HEK293 (cell line): ENCODE measurements at regions not wholly inside any gene's neighbourhood (a gene's known extent, or its start where the extent isn't known, plus 50 kb on each side); places are given as distances from the start of the nearest gene placed in this dataset.

Source experiments
- CTCF ChIA-PET: fragments of 350-600 bp; formaldehyde crosslinking; extraction: SDS; loops from one replicate; lab custom pipeline; 2021; ENCODE audit warnings: antibody characterized with exemption; lab: Yijun Ruan, JAX
- POLR2A ChIA-PET: fragments of 300-600 bp; formaldehyde crosslinking; extraction: SDS; loops from one replicate; lab custom pipeline; 2020; ENCODE audit warnings: antibody characterized with exemption, inconsistent platforms; lab: Yijun Ruan, JAX
- H3K27ac ChIP-seq: fragments of 200-500 bp; sonication (Bioruptor generic); 2 replicates; pipeline ENCODE4 v1.5.1; 2014; ENCODE audit warnings: low read depth, low read length, control low read depth, inconsistent platforms; ENCODE audit errors: extremely low read depth
- H3K36me3 ChIP-seq, 2 experiments: fragments of 200-500 bp in 1 of 2; sonication (Bioruptor generic) in 1 of 2; 1 replicate in 1 of 2; 2 replicates in 1 of 2; pipeline ENCODE4 v1.5.1; 2014 to 2017; ENCODE audit warnings: inconsistent platforms in 2 of 2, low read length in 2 of 2; ENCODE audit not compliant: control insufficient read depth in 2 of 2, insufficient read depth in 1 of 2
- H3K4me1 ChIP-seq: fragments of 200-500 bp; sonication (Bioruptor generic); 2 replicates; pipeline ENCODE4 v1.5.1; 2014; ENCODE audit warnings: mild to moderate bottlenecking, low read length, inconsistent platforms; ENCODE audit not compliant: control insufficient read depth, insufficient read depth
- H3K4me3 ChIP-seq: 2 replicates; pipeline ENCODE4 v1.5.1; 2011; ENCODE audit warnings: low read depth, mild to moderate bottlenecking, control low read depth, low read length, moderate library complexity
- H3K9me3 ChIP-seq: fragments of 200-500 bp; sonication (Bioruptor generic); 2 replicates; pipeline ENCODE4 v1.5.1; 2014; ENCODE audit warnings: low read depth, low read length, inconsistent platforms; ENCODE audit not compliant: control insufficient read depth, insufficient read depth
- BCL11A ChIP-seq: fragments of 450-650 bp; formaldehyde crosslinking; IDR thresholded peaks from 2 replicates; pipeline ENCODE4 v1.5.1; 2016; ENCODE audit warnings: low read depth, missing biosample characterization, missing genetic modification characterization
- IKZF3 ChIP-seq: fragments of 450-650 bp; IDR thresholded peaks from 2 replicates; pipeline ENCODE4 v1.5.0; 2018; ENCODE audit warnings: missing biosample characterization, mild to moderate bottlenecking, missing genetic modification characterization, moderate library complexity
- KLF1 ChIP-seq: fragments of 450-650 bp; formaldehyde crosslinking; IDR thresholded peaks from 2 replicates; pipeline ENCODE4 v1.5.1; 2016; ENCODE audit warnings: missing biosample characterization, missing genetic modification characterization
- SALL2 ChIP-seq: fragments of 450-650 bp; formaldehyde crosslinking; IDR thresholded peaks from 2 replicates; pipeline ENCODE4 v1.5.0; 2017; ENCODE audit warnings: missing biosample characterization, mild to moderate bottlenecking, missing genetic modification characterization, borderline replicate concordance
- SP2 ChIP-seq: fragments of 450-650 bp; formaldehyde crosslinking; IDR thresholded peaks from 2 replicates; pipeline ENCODE4 v1.5.1; 2016; ENCODE audit warnings: missing biosample characterization, missing genetic modification characterization
- ZBTB1 ChIP-seq: fragments of 450-650 bp; formaldehyde crosslinking; IDR thresholded peaks from 2 replicates; pipeline ENCODE4 v1.5.1; 2016; ENCODE audit warnings: missing biosample characterization, missing genetic modification characterization
- ZEB2 ChIP-seq: fragments of 450-650 bp; formaldehyde crosslinking; IDR thresholded peaks from 2 replicates; pipeline ENCODE4 v1.5.1; 2016; ENCODE audit warnings: missing biosample characterization, missing genetic modification characterization
- ZFP37 ChIP-seq: fragments of 450-650 bp; formaldehyde crosslinking; IDR thresholded peaks from 2 replicates; pipeline ENCODE4 v1.5.1; 2016; ENCODE audit warnings: missing biosample characterization, missing genetic modification characterization
- ZNF140 ChIP-seq: fragments of 450-650 bp; formaldehyde crosslinking; IDR thresholded peaks from 2 replicates; pipeline ENCODE4 v1.5.1; 2016; ENCODE audit warnings: missing biosample characterization, missing genetic modification characterization
- ZNF157 ChIP-seq: fragments of 450-650 bp; formaldehyde crosslinking; IDR thresholded peaks from 2 replicates; pipeline ENCODE4 v1.5.1; 2016; ENCODE audit warnings: missing biosample characterization, missing genetic modification characterization
- ZNF16 ChIP-seq: fragments of 450-650 bp; formaldehyde crosslinking; IDR thresholded peaks from 2 replicates; pipeline ENCODE4 v1.5.1; 2016; ENCODE audit warnings: low read depth, missing biosample characterization, missing genetic modification characterization
- ZNF23 ChIP-seq: fragments of 450-650 bp; formaldehyde crosslinking; IDR thresholded peaks from 2 replicates; pipeline ENCODE4 v1.5.1; 2016; ENCODE audit warnings: missing biosample characterization, missing genetic modification characterization, borderline replicate concordance
- ZNF24 ChIP-seq: fragments of 450-650 bp; formaldehyde crosslinking; IDR thresholded peaks from 2 replicates; pipeline ENCODE4 v1.5.1; 2016; ENCODE audit warnings: missing biosample characterization, missing genetic modification characterization
- ZNF423 ChIP-seq: fragments of 450-650 bp; formaldehyde crosslinking; IDR thresholded peaks from 2 replicates; pipeline ENCODE4 v1.5.1; 2016; ENCODE audit warnings: missing biosample characterization, missing genetic modification characterization
- ZNF561 ChIP-seq: fragments of 450-650 bp; IDR thresholded peaks from 2 replicates; pipeline ENCODE4 v1.5.1; 2018; ENCODE audit warnings: missing biosample characterization, missing genetic modification characterization, borderline replicate concordance
- ZNF600 ChIP-seq: fragments of 450-650 bp; formaldehyde crosslinking; IDR thresholded peaks from 2 replicates; pipeline ENCODE4 v1.5.1; 2016; ENCODE audit warnings: missing biosample characterization, missing genetic modification characterization
- ZNF623 ChIP-seq: fragments of 450-650 bp; formaldehyde crosslinking; IDR thresholded peaks from 2 replicates; pipeline ENCODE4 v1.5.1; 2016; ENCODE audit warnings: missing biosample characterization, missing genetic modification characterization
- ZNF670 ChIP-seq: fragments of 450-650 bp; formaldehyde crosslinking; IDR thresholded peaks from 2 replicates; pipeline ENCODE4 v1.5.1; 2016; ENCODE audit warnings: missing biosample characterization, missing genetic modification characterization, low read depth
- ZNF747 ChIP-seq: fragments of 450-650 bp; formaldehyde crosslinking; IDR thresholded peaks from 2 replicates; pipeline ENCODE4 v1.5.1; 2016; ENCODE audit warnings: missing biosample characterization, missing genetic modification characterization
- ZNF843 ChIP-seq: fragments of 450-650 bp; formaldehyde crosslinking; IDR thresholded peaks from 2 replicates; pipeline ENCODE4 v1.5.1; 2016; ENCODE audit warnings: missing biosample characterization, missing genetic modification characterization
- TF ChIP-seq, protein P1 (sequence below): fragments of 450-650 bp; formaldehyde crosslinking; IDR thresholded peaks from 2 replicates; pipeline ENCODE4; 2016; ENCODE audit warnings: missing biosample characterization, missing genetic modification characterization
- TF ChIP-seq, protein P2 (sequence below): IDR thresholded peaks from 2 replicates; pipeline ENCODE4 v1.6.1; 2011; ENCODE audit warnings: mild to moderate bottlenecking, low read depth, low read length, borderline replicate concordance
- TF ChIP-seq, protein P3 (sequence below): fragments of 450-650 bp; formaldehyde crosslinking; IDR thresholded peaks from 2 replicates; pipeline ENCODE4 v1.5.1; 2016; ENCODE audit warnings: missing biosample characterization, missing genetic modification characterization

DNA sequence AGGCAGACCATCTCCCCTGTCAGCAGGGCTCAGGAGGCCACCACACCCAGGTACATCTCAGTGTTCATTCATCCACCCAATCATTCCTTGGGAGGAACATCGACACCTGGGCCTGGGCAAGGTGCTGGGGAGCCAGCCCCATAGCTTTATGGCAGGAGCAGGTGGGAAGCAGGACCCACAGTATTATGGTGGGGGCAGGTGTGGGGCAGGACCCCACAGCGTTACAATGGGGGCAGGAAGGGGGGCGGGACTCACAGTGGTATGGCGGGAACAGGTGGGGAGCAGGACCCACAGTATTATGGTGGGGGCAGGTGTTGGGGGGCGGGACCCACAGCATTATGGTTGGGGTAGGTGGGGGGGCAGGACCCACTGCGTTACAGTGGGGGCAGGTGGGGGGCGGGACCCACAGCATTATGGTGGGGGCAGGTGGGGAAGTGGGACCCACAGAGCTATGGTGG lies 128.9 kb upstream of the HS6ST1 start:
- POLR2A ChIA-PET: interaction anchor here (0.6 kb wide), 1 partner anchor 14 kb away, joined by 3 read pairs; no protein-coding TSS in a partner anchor
- Histone ChIP-seq H3K9me3 (no peaks in the 10 kb centered on the region), H3K4me1 (no peaks in the 10 kb centered on the region), H3K4me3 (no peak overlapping the region)
- TF ChIP-seq ZNF747 (tag by site-specific recombination) (no peak), ZNF561 (tag by site-specific recombination) (no peak), KLF1 (no peak), SP2 (tag by site-specific recombination) (no peak), ZNF24 (tag by site-specific recombination) (no peak), ZNF16 (tag by site-specific recombination) (no peak), ZNF157 (tag by site-specific recombination) (no peak), BCL11A (tag by site-specific recombination) (no peak), ZNF423 (tag by site-specific recombination) (no peak), ZFP37 (tag by site-specific recombination) (no peak), ZNF843 (tag by site-specific recombination) (no peak), ZNF23 (no peak)
- TF ChIP-seq, protein P1, sequence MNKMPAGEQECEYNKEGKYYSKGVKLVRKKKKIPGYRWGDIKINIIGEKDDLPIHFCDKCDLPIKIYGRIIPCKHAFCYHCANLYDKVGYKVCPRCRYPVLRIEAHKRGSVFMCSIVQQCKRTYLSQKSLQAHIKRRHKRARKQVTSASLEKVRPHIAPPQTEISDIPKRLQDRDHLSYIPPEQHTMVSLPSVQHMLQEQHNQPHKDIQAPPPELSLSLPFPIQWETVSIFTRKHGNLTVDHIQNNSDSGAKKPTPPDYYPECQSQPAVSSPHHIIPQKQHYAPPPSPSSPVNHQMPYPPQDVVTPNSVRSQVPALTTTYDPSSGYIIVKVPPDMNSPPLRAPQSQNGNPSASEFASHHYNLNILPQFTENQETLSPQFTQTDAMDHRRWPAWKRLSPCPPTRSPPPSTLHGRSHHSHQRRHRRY (tag by site-specific recombination): no peak
- TF ChIP-seq, protein P2, sequence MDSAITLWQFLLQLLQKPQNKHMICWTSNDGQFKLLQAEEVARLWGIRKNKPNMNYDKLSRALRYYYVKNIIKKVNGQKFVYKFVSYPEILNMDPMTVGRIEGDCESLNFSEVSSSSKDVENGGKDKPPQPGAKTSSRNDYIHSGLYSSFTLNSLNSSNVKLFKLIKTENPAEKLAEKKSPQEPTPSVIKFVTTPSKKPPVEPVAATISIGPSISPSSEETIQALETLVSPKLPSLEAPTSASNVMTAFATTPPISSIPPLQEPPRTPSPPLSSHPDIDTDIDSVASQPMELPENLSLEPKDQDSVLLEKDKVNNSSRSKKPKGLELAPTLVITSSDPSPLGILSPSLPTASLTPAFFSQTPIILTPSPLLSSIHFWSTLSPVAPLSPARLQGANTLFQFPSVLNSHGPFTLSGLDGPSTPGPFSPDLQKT: no peak
- TF ChIP-seq, all 188 proteins: peak for 0
- no peaks in the 10 kb centered on the region for H3K36me3 ChIP-seq
- H3K27ac ChIP-seq: no peak overlapping the region
- CTCF ChIA-PET: no interaction called here

DNA sequence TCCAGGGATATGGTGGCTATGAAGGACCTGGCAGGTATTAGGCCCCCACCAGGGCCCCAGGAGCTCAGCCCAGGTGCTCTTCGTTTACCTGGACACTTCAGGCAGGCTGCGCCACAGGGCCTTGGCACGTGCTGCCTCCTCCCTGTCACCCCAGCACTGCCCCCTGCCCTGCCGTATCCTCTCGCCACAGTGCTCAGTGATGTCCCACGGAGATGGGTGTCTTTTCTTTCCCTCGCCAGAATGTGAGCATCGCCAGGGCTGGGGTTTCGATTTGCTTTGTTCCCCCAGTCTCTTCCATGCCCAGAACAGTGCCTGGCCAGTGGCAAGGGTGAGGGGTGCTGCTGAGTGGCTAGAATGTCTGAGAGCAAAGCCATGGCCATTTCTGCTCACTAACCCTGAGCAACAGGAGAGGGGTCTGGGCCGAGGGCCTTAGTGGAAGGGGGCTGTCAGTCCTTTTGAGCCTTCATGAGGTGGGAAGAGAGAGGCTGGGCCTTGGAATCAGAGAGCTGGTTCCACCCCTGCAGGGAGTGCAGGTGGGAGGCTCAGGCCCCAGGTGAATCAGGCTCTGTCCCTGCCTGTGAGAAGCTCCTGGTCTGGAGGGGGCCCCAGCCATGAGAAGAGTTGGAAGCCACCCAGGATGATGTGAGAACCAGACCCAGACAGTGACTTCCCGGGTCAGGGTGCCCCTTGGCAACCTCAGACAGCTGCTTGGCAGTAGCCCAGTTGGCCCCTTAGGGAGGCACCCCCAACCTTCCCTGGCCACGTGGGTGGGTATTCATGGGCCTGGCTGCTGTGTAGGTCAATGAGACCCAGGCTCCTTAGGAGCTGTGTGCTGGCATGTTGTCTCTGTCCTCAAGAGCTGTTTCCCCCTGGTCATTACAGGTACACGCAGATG lies 129.9 kb upstream of the HS6ST1 start:
- no peaks in the 10 kb centered on the region for H3K36me3 ChIP-seq
- H3K9me3 ChIP-seq: no peaks in the 10 kb centered on the region
- H3K4me1 ChIP-seq: no peaks in the 10 kb centered on the region
- POLR2A ChIA-PET: interaction anchor here (0.6 kb wide), 1 partner anchor 15 kb away, joined by 3 read pairs; no protein-coding TSS in a partner anchor
- H3K27ac ChIP-seq: no peak overlapping the region
- no peak overlapping the region for H3K4me3 ChIP-seq
- CTCF ChIA-PET: no interaction called here
- TF ChIP-seq ZEB2 (tag by site-specific recombination) (no peak), ZNF623 (tag by site-specific recombination) (peak; percentile 69)

DNA sequence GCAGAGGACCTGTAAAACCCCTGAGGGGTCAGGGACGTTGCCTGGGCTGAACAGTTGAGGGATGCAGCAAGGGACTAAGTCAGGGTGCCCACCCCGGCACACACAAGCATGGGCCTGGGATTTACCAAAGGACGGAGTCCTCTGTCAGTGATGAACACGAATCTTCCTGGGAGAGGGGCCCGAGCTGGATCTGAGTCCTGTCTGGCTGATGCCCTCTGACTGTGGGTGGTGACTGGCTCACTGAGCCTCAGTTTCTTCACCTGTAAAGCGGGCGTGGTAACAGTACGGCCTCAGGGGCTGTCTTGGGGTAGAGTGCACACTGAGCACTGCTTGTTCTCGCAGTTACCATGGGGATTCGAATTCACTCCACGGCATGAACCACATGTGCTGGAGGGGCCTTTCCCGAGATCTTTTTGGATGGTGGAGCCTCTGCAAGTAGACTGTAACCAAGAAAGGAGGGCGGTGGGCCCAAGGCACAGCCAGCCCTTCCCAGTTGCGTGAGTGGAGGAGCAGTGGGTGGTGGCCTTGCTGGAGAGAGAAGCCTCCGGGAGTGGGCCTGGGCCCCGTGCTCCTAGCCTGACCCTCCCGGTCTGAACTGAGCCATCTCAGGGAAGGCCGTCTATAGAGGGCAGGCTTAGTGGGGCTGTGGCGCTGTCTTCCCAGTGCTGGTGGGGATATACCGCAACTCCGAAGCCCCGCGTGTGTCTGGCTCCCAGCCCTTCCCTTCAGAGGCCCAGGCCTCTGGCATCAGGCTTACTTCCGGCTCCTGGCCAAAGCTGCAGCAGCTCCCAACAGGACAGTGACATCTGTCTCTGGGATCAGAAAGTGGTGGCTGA lies 130.8 kb upstream of the HS6ST1 start:
- no peak overlapping the region for H3K4me3 ChIP-seq
- H3K36me3 ChIP-seq: no peaks in the 10 kb centered on the region
- POLR2A ChIA-PET: no interaction called here
- H3K27ac ChIP-seq: no peak overlapping the region
- CTCF ChIA-PET: no interaction called here
- H3K4me1 ChIP-seq: no peaks in the 10 kb centered on the region
- no peaks in the 10 kb centered on the region for H3K9me3 ChIP-seq
- TF ChIP-seq ZNF140 (tag by site-specific recombination) (no peak), SALL2 (tag by site-specific recombination) (no peak), IKZF3 (no peak), SP2 (tag by site-specific recombination) (no peak), ZBTB1 (tag by site-specific recombination) (no peak), ZNF600 (tag by site-specific recombination) (no peak), ZNF670 (tag by site-specific recombination) (no peak)
- TF ChIP-seq, protein P3, sequence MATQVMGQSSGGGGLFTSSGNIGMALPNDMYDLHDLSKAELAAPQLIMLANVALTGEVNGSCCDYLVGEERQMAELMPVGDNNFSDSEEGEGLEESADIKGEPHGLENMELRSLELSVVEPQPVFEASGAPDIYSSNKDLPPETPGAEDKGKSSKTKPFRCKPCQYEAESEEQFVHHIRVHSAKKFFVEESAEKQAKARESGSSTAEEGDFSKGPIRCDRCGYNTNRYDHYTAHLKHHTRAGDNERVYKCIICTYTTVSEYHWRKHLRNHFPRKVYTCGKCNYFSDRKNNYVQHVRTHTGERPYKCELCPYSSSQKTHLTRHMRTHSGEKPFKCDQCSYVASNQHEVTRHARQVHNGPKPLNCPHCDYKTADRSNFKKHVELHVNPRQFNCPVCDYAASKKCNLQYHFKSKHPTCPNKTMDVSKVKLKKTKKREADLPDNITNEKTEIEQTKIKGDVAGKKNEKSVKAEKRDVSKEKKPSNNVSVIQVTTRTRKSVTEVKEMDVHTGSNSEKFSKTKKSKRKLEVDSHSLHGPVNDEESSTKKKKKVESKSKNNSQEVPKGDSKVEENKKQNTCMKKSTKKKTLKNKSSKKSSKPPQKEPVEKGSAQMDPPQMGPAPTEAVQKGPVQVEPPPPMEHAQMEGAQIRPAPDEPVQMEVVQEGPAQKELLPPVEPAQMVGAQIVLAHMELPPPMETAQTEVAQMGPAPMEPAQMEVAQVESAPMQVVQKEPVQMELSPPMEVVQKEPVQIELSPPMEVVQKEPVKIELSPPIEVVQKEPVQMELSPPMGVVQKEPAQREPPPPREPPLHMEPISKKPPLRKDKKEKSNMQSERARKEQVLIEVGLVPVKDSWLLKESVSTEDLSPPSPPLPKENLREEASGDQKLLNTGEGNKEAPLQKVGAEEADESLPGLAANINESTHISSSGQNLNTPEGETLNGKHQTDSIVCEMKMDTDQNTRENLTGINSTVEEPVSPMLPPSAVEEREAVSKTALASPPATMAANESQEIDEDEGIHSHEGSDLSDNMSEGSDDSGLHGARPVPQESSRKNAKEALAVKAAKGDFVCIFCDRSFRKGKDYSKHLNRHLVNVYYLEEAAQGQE (tag by site-specific recombination): no peak
